ENCODE measurements at regions not wholly inside any gene's neighbourhood (a gene's known extent, or its start where the extent isn't known, plus 50 kb on each side); places are given as distances from the start of the nearest gene placed in this dataset.

DNA sequence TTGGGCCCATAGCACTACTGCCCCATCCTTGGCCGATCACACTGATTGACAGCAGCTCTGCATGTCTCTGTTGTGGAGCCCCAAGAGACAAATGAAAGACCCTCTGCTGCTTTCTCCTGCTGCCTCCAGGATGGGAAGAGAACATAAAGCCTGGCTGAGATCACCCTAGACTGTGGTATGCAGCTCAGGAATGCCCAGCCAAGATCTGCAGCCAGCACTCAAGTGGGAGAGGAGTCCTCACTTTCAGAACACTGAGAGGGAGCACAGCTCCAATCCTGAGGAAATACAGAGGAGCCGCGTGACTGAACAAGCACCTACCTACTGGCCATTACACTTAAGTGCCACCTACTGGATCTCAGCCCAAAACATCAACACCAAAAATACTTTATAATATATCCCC lies 203.0 kb downstream of the POSTN start:
- TF ChIP-seq, protein P1, sequence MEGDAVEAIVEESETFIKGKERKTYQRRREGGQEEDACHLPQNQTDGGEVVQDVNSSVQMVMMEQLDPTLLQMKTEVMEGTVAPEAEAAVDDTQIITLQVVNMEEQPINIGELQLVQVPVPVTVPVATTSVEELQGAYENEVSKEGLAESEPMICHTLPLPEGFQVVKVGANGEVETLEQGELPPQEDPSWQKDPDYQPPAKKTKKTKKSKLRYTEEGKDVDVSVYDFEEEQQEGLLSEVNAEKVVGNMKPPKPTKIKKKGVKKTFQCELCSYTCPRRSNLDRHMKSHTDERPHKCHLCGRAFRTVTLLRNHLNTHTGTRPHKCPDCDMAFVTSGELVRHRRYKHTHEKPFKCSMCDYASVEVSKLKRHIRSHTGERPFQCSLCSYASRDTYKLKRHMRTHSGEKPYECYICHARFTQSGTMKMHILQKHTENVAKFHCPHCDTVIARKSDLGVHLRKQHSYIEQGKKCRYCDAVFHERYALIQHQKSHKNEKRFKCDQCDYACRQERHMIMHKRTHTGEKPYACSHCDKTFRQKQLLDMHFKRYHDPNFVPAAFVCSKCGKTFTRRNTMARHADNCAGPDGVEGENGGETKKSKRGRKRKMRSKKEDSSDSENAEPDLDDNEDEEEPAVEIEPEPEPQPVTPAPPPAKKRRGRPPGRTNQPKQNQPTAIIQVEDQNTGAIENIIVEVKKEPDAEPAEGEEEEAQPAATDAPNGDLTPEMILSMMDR (tag by site-specific recombination; IDR thresholded peaks at IDR 0.05), result no peak
- TF ChIP-seq REST (tag by site-specific recombination; IDR thresholded peaks at IDR 0.05), result no peak
- no peak for TF ChIP-seq KLF16 (tag by site-specific recombination; IDR thresholded peaks at IDR 0.05)
- TF ChIP-seq ZNF140 (tag by site-specific recombination; IDR thresholded peaks at IDR 0.05), result no peak
- TF ChIP-seq KLF9 (tag by site-specific recombination; IDR thresholded peaks at IDR 0.05; ENCODE audit: low read depth), result no peak
- TF ChIP-seq ZNF341 (tag by site-specific recombination; IDR thresholded peaks at IDR 0.05; ENCODE audit: low read depth), result no peak
- TF ChIP-seq ZNF274 (IDR thresholded peaks at IDR 0.05; ENCODE audit: low read length), result no peak
- no peak for TF ChIP-seq ZNF274 (tag by site-specific recombination; IDR thresholded peaks at IDR 0.05; ENCODE audit: borderline replicate concordance)
- TF ChIP-seq, protein P2, sequence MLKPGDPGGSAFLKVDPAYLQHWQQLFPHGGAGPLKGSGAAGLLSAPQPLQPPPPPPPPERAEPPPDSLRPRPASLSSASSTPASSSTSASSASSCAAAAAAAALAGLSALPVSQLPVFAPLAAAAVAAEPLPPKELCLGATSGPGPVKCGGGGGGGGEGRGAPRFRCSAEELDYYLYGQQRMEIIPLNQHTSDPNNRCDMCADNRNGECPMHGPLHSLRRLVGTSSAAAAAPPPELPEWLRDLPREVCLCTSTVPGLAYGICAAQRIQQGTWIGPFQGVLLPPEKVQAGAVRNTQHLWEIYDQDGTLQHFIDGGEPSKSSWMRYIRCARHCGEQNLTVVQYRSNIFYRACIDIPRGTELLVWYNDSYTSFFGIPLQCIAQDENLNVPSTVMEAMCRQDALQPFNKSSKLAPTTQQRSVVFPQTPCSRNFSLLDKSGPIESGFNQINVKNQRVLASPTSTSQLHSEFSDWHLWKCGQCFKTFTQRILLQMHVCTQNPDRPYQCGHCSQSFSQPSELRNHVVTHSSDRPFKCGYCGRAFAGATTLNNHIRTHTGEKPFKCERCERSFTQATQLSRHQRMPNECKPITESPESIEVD (tag by site-specific recombination; IDR thresholded peaks at IDR 0.05), result no peak
- no peak for TF ChIP-seq ZNF776 (tag by site-specific recombination; IDR thresholded peaks at IDR 0.05; ENCODE audit: borderline replicate concordance)
- TF ChIP-seq ZSCAN5A (tag by site-specific recombination; IDR thresholded peaks at IDR 0.05), result no peak
- no peak for TF ChIP-seq ZNF132 (tag by site-specific recombination; IDR thresholded peaks at IDR 0.05; ENCODE audit: borderline replicate concordance)

All from HEK293 (cell line).